Activated gamma-delta T cell treated with anti-CD3 and anti-CD28 coated beads, Interleukin-2, amount 50 U/mL, for 16 hours (primary cell): ENCODE measurements at regions not wholly inside any gene's neighbourhood (a gene's known extent, or its start where the extent isn't known, plus 50 kb on each side); places are given as distances from the start of the nearest gene placed in this dataset.
"Not testable (repeated sequence)": the region's sequence is repeated elsewhere in the genome, so short reads cannot be mapped to it uniquely, and the experiment has no call there.

Experiments
- DNase-seq: peaks from one replicate; pipeline ENCODE4 v3.0.0-alpha.2; 2020; ENCODE audit warnings: low read depth

DNA sequence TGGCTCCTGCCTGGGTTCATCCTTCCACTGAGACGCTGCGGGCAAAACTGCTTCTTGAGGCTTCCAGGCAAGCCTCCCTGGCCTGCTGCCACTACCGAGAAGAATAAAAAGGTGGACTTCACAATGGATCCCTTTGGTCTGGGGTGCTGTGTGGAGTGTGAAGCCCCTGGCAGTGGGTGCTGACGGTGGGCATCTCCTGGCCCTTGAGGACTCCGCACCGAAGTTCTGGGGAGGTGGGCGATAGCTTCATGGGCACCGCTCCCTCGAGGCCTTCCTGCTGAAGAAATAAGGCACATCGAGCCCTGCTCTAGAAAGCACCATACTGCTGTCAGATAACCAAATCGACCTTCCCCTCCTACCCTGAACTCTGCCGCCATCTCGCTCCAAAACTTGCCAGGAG is 106.6 kb upstream of the CTBP2 start:
- no peak for DNase-seq

DNA sequence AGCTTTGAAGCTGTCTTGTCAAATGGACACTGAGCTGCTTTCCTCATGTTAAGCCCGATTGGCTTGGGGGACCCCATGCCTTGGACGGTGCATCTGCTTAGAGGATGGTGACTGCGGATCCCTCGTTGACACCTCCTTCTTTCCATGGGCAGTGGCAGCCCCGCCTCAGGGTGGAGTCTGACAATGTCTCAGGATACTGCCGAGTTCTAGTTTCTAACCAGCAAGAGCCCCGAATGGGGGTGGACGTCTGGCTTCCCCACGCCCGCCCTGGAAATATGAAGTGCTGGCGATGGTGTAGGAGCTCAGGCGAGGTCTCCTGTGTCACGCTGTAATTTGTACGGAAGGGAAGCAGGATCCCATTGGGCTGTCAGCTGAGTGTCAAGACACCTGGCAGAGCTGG is 106.2 kb upstream of the CTBP2 start:
- no peak for DNase-seq

DNA sequence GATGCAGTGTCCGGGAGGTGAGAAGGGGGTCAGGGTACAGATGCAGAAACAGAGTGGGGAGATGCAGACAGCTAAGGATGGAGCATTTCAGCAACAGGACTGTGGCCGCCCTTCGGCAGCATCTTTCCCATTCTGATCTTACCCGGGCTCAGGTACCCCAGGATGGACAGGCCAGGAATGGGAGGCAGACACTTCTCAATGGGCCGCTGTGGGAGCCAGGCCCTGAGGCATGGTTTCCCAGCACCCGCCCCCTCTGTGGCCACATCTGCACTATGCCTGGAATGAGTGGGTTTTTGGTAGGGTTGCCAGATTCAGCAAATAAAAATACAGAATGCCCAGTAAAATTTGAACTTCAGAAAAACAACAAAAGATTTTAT is 105.2 kb upstream of the CTBP2 start:
- no peak for DNase-seq

DNA sequence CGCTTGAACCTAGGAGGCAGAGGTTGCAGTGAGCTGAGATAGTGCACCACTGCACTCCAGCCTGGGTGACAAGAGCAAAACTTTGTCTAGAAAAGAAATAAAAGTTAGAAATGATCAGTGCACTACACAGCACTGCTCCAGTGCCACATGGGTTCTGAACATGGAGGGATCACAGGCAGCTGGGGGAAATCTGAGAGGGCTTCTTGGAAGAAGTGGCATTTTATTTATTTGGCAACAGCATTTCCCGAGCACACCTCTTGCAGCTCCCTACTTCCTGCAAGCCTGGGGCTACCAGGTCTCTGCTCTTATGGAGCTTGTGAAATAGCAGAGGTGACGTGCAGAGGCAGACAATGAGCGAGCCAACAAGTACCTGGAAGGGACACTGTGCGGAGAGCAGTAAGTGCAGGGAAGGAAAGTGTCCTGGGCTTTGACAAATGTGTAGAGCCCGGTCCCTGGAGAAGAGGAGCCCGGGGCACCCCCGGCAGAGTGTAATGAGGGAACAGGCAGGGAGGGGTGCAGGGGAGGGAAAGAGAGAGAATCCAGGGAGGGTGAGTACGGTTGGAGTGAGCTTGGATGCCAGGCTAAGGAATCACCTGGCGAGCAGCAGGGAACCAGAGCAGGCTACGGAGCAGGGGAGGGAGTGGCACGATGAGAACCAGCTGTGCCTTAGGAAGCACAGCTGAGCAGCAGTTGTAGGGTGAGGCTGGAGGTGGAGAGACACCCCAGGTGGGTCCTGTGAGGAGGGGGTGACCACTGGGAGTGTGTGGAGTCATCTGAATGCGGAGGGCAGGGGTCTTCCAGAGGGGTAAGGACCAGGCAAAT is 104.6 kb upstream of the CTBP2 start:
- no peak for DNase-seq

DNA sequence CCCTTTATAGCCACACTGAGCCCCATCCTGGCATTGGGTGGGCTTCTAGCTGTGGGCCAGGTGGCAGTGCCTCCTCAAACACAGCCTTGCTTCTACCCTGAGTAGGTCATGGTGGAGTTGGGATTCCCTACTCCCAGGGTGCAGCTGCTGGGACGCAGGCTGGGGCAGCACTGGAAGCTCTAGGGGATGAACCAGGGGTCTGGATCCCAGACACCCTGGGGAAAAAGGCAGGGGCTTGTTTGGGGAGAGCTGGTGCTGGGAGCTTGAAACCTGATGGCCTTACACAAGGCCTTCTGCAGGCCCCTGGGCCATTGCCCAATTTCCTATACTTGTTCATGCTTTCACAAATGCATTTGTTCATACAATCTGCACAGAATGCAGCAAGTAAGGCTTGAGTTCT is 103.7 kb upstream of the CTBP2 start:
- no peak for DNase-seq

DNA sequence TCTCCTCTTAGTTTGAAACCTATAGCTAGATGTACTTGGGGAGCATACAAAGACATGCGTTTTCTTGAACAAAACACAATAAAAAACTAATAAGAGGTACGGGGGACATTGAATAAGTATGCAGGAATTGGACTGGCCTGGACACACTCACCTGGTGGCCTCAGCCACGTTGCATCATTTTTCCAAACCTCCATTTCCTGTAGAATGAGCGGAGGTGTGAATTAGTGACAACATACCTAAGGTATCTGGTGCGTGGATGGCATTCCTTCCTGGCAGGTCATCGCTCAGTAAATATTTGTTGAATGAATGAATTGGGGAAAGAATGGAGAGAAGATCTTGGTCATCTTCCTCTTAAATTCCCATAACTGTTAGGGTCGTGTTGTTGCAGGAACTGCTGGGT is 103.2 kb upstream of the CTBP2 start:
- DNase-seq = no peak

DNA sequence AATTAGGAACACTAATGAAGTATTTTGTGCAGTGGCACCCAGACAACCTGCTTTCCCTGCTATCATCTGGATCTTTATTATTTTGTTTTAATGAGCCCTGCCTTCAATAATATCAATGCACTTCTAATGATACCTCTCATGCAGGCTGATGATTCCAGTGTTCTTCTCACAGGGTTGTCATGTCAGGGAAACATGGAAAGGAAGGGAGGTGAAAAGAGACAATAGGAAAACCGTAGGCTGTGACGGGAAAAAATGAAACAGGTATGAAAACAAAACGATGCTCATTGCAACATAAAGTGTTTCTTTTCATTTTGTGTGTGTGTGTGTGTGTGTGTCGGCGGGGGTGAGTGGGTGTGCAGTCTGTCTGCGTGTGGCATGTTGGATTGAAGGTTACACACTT is 102.6 kb upstream of the CTBP2 start:
- DNase-seq = no peak

DNA sequence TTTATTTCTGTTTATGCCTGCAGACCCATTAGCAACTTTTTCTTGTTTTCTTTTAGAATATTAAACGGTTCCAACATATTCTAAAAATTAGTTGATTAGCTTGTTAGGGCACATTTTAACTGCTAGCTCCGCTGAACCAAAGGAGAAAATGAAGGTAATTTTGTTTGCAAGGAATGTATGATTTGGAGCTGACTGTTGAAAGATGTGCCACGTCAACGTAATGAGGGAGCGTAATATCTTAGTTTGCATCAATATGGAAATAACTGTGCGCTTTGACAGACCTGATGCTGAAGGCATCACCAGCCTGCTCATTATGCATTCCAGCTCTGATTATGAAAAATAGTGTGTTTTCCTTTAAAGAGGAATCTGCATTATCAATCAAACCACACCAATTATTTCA is 102.0 kb upstream of the CTBP2 start:
- DNase-seq = no peak

DNA sequence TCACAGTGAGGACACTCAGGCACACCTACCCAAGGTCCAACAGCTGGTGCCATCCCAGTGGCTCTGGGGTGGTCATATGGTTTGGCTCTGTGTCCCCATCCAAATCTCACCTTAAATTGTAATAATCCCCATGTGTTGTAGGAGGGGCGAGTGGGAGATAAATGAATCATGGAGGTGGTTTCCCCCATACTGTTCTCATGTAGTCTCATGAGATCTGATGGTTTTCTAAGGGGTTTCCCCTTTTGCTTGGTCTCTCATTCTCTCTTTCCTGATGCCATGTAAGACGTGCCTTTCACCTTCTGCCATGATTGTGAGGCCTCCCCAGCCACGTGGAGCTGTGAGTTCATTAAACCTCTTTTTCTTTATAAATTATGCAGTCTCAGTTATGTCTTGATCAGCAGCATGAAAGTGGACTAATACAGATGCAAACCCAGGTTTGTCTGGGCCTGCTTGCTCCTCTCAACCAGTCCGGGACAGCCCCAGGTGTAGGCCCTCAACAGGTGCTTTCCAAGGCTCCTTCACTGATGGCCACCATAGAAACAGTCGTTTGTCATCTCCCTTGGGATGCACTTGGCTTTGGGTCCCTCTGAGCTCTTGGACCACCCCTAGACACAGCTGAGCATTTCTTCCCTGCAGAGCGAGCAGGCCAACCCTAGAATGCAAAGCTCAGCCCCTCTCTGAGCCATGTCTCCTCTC is 101.3 kb upstream of the CTBP2 start:
- no peak for DNase-seq

DNA sequence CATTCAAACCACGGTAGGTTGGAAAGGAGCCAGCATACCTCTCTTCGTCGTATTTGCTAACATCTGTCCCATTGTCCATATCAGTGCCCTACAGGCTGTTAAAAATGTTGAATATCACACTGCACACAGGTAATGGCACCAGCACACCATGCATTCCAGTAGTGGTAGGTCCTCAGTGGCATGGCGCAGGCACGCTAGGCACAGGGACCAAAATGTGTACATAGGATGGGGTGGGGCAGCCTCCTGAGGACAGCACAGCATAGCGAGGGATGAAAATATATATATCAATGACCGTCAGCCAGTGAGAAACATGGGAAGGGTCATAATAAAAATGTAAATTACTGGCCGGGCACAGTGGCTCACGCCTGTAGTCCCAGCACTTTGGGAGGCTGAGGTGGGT is 99.9 kb upstream of the CTBP2 start:
- DNase-seq = no peak

DNA sequence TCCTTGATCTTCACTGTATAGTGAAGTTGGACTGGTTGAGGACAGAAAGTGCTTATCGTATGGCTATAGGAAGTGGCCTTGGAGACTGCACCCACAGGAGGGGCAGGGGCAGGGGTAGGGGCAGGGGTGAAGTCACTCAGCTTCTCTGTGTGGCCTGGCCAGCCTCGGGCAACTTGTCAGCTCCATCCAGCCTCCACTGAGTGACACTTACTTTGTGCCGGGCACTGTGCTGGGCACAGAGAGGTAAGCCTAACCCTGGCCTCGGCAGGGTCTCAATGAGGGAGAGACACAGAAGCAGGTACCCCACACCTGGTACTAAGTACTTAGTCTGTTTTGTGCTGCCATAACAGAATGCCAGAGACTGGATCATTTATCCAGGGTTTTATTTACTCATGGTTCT is 99.3 kb upstream of the CTBP2 start:
- DNase-seq = no peak

DNA sequence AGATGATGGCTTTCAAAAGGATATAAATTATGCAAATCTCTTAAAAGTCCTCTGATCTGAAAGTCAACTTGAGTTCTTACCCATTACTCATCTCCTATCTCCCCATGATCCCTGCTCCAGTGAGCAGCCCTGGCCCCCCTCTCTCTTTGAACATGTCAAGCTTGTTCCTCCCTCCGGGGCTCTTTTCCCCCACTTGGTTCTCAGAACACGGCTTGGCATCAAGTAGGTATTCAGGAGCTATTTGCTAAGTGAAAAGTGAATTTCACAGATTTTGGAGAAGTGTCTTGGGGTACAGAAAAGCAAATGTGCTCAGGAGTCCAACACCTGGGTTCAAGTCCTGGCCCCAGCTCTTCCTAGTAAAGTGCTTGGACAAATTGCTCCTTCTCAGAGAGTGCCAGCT is 98.3 kb upstream of the CTBP2 start:
- no peak for DNase-seq

DNA sequence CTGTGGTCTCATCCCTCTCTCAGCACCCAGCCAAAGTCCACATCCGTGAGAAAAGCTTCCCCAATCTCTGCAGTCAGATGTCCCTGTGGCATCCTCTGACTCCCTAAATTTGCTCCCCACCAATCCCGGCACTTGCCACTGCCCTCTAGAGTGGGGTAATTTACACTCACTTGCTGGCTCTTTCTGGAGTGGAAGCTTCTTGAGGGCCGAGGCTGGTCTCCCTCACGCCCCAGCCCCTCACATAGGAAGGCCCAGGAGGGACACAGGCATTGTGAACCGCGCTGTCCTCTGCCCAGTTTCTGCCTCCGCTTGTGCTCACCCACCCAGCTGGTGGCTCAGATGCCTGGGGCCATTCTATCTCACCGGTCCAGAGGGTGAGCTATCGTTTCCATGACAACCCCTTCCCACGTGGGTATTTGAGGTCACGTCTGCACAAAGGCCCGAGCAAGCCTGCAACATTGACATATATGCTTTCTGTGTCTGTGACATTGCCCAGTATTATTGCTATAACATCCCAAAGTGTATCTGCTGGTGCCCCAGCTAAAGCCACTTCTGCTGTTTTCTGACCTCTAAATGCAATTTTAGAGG is 97.3 kb upstream of the CTBP2 start:
- DNase-seq = no peak

DNA sequence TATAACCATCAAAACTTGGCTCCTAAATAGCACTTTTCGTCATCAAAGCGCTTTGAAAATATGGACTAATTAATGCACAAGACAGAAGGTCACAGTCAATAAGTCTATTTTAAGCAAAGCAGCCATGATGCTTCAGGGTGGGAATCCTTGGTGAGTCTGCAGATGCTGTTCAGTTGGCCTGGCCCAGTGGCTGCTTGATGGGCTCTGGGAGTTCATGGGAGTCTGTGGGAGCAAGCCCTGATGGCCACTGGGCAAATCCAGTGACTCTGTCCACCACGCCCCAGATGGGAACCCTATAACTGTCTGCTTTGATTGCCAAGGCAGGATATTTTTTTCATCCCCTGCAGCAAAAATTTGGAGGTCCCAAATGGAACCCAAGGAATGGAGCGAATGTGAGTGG is 95.7 kb upstream of the CTBP2 start:
- DNase-seq = no peak

DNA sequence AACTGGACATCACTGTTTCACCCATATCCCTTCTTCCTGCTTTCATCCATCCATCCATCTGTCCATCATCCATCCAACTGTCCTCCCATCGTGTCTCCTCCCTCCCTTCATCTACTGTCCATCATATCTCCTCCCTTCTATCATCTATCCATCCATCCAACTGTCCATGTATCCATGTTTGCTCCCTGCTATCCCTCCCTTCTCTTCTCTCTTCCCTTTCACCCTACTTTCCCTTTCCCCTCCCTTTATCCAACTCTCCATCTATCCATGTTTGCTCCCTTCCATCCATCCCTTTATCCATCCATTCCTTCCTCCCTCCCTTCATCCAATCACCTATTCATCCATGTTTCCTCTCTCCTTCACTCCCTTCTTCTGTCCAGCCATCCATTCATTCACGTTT is 92.6 kb upstream of the CTBP2 start:
- no peak for DNase-seq

DNA sequence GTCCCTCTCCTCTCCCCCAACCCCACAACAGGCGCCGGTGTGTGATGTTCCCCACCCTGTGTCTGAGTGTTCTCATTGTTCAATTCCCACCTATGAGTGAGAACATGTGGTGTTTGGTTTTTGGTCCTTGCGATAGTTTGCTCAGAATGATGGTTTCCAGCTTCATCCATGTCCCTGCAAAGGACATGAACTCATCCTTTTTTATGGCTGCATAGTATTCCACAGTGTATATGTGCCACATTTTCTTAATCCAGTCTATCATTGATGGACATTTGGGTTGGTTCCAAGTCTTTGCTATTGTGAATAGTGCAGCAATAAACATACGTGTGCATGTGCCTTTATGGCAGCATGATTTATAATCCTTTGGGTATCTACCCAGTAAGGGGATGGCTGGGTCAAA is 90.5 kb upstream of the CTBP2 start:
- DNase-seq = not testable (repeated sequence)

DNA sequence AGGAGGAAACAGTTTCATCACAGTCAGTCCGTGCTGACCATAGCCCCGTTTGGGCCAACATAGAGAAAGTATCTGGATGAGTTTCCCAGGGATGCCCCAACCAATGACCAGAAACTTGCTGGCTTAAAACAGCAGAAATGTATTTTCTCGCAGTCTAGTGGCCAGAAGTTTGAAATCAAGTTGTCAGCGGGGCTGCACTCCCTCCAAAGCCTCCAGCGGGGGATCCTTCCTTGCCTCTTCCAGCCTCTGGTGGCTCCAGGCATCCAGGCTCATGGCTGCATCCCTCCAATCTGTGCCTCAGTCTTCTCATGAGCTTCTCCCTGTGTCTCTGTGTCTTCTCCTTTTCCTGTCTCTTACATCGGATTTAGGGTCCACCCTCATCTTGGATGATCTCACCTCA is 89.6 kb upstream of the CTBP2 start:
- no peak for DNase-seq

DNA sequence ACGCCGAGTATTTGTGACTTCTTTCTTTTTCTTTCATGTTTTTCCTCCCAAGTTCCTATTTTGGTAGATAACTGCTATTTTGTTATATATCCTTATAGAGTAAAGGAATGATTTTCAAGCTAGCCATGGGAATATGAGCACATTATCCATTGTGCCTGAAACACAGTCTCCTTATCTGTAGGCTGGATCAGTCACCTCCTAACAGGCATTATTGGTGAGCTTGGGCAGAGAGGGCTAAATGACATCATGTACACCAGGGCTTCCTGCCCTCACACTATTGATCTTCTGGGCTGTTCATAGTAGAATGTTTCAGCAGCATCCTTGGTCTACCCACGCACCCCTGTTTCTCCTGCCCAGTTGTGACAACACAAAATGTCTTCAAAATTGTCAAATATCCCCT is 88.1 kb upstream of the CTBP2 start:
- DNase-seq = no peak

DNA sequence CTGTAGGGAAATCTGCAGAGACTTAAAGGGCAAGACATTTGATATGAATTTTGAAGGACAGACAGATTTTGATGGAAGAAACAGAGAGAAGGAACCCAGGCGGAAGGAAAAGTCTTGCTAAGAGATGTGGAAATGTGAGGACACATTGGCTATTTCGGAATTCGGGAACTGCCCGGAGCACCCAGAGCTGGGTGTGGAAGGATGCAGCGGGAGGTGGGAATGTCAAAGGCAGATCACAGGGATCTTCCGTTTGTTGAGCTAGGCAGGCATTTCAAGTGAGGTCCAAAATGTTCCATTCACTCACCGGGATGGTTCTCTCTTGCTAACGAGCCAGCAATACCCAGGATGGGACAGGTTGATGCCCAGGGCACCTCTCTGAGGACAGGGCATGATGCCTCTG is 87.2 kb upstream of the CTBP2 start:
- DNase-seq = no peak

DNA sequence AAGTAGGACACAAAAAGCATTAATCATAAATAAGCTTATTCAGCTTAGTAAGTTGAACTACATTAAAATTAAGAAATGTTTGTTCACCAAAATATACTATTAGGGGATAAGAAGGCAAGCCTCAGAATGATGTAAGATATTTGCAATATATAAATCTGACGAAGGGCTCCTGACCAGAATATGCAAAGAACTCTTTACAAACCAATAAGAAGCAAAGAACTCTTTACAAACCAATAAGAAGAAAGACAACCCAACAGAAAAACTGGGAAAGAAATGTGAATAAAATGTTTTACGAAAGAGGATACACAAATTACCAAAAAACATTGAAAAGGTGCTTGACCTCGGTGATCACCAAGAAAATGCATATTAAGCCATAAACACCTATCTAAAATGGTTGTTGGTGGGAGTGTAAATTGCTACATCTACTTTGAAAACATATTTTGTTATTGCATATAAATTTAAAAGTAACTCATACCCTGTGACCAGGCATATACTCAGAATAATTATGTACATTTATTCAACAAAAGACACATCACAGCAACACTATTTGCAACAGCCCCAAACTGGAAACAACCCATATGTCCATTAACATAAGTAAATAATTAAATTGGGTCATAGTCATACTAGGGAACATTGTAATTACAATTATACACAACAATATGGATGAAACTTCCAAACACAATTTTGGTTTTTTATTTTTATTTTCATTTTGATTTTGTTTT is 83.3 kb upstream of the CTBP2 start:
- DNase-seq = no peak

DNA sequence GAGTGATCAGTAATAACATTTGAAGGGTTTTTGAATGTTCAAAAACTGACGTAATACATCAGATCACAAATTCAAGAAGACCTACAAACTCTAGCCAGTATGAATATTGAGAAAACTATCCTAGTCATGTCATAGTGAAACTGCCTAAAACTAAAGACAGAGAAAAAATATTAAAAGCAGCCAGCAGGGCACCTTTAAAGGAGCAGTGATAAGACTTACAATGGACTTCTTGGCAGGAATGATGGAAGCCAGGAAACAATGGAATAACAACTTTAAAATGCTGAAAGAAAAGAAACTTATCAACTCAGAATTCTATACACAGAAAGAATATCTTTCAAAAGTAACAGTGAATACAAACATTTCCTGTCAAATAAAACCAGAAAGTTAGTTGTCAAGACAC is 78.3 kb upstream of the CTBP2 start:
- no peak for DNase-seq

DNA sequence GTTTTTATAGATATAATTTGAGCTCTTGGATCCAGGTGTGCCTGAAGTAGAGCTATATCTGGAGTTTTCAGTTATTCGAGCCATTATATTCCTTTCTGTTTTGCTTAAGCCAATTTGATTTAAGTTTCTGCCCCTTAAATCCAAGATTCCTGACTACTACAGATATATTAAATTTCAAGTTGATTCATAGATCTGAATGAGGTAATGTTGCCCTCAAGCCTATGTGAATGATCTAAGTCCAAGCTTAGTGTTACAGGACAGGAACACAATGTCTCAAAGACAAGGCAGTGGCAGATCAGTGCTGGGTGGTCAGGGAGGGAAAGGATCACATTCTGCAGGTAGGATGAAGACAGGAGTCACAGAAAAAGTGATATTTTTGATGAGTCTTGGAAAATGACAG is 75.7 kb upstream of the CTBP2 start:
- no peak for DNase-seq
